Panc1 (cell line): ENCODE measurements at regions not wholly inside any gene's neighbourhood (a gene's known extent, or its start where the extent isn't known, plus 50 kb on each side); places are given as distances from the start of the nearest gene placed in this dataset.

ENCODE experiments used
- CTCF ChIP-seq: fragments of 450-650 bp; IDR thresholded peaks from 2 replicates; pipeline ENCODE4 v1.5.1; 2017; ENCODE audit warnings: mild to moderate bottlenecking
- POLR2AphosphoS5 ChIP-seq: IDR thresholded peaks from 2 replicates; pipeline ENCODE4 v1.6.1; 2012; ENCODE audit warnings: mild to moderate bottlenecking, low read depth, low read length, moderate library complexity

GRCh38 chr5:167845952-167846351 is 445.5 kb upstream of the WWC1 start:
- no peak for TF ChIP-seq CTCF
- TF ChIP-seq POLR2AphosphoS5 = no peak
